Gastrocnemius medialis (tissue), 4 donors: ENCODE measurements at regions not wholly inside any gene's neighbourhood (a gene's known extent, or its start where the extent isn't known, plus 50 kb on each side); places are given as distances from the start of the nearest gene placed in this dataset.
"Not testable (repeated sequence)": the region's sequence is repeated elsewhere in the genome, so short reads cannot be mapped to it uniquely, and the experiment has no call there.

Experiments
- POLR2A ChIP-seq, 2 donors: fragments of 450-650 bp; IDR thresholded peaks; one replicate each; pipeline ENCODE4 v1.6.1; 2017; ENCODE audit warnings: antibody characterized with exemption in 2 of 2, mild to moderate bottlenecking in 2 of 2, moderate library complexity in 2 of 2
- TF ChIP-seq, protein P1 (sequence below), 5 experiments: fragments of 450-650 bp in 3 of 5; fragments of 200-600 bp in 2 of 5; sonication (generic) in 2 of 5; IDR thresholded peaks in 4 of 5; conservative IDR thresholded peaks in 1 of 5; 1 replicate in 4 of 5; 2 replicates in 1 of 5; pipeline ENCODE4 v1.5.1; 2016 to 2019; ENCODE audit warnings: antibody characterized with exemption in 5 of 5, mild to moderate bottlenecking in 3 of 5, moderate library complexity in 3 of 5

DNA sequence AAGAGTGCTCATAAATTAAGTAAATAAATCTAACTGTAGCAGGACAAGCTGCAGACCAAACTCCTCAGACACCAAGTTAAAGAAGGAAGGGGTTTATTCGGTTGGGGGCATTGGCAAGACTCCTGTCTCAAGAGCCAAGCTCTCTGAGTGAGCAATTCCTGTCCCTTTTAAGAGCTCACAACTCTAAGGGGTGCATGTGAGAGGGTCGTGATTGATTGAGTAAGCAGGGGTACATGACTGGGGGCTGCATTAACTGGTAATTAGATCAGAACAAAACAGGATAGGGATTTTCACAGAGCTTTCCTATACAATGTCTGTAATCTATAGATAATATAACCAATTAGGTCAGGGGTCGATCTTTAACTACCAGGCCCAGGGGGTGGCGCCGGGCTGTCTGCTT, 318.1 kb upstream of the TECRL start:
- TF ChIP-seq, protein P1, sequence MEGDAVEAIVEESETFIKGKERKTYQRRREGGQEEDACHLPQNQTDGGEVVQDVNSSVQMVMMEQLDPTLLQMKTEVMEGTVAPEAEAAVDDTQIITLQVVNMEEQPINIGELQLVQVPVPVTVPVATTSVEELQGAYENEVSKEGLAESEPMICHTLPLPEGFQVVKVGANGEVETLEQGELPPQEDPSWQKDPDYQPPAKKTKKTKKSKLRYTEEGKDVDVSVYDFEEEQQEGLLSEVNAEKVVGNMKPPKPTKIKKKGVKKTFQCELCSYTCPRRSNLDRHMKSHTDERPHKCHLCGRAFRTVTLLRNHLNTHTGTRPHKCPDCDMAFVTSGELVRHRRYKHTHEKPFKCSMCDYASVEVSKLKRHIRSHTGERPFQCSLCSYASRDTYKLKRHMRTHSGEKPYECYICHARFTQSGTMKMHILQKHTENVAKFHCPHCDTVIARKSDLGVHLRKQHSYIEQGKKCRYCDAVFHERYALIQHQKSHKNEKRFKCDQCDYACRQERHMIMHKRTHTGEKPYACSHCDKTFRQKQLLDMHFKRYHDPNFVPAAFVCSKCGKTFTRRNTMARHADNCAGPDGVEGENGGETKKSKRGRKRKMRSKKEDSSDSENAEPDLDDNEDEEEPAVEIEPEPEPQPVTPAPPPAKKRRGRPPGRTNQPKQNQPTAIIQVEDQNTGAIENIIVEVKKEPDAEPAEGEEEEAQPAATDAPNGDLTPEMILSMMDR (IDR thresholded peaks at IDR 0.05 in 4 of 5, conservative IDR thresholded peaks at IDR 0.05 in 1 of 5) = not testable (repeated sequence)
- TF ChIP-seq POLR2A (IDR thresholded peaks at IDR 0.05) = not testable (repeated sequence)
